ENCODE measurements at regions not wholly inside any gene's neighbourhood (a gene's known extent, or its start where the extent isn't known, plus 50 kb on each side); places are given as distances from the start of the nearest gene placed in this dataset.
"Not testable (repeated sequence)": the region's sequence is repeated elsewhere in the genome, so short reads cannot be mapped to it uniquely, and the experiment has no call there.

DNA sequence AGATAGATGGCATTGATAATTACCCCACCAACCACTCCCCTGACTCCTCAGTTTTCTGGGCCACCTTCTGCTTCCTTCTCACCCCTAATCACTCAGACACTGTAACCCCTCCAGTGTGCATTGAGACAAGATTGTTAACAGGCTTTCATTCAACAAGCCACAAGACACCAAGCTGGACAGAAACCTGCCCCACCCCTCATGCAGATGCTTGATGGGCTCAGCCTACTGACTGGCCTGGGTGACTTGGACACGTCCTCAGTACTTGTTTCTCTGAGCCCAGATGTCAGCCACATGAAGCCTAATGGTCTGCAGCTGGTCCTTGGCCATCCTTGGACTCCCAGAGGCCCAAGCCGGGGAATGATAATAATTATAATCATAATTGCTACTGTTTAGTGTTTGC lies 71.4 kb upstream of the SMIM23 start:
- no peak for DNase-seq (ENCODE audit: low read depth)

DNA sequence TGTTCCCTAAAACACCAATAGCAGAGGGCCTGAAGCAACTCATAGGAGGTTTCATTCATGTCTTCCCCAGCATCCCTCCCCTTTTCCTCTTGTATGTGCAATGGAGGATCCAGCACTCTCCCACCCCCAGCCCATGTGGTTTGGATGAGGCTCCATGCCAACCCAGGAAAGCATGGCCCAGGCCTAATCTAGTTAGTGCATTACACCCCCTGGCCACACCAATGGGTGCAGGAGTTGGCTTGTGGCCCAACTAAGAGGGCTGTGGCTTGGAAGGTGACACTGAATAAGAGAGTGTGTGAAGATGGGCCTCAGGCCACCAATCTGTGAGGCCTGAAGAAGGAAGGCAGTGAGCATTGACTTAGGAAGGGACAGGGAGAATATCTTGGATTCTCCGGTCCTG lies 70.8 kb upstream of the SMIM23 start:
- DNase-seq (ENCODE audit: low read depth), result no peak

DNA sequence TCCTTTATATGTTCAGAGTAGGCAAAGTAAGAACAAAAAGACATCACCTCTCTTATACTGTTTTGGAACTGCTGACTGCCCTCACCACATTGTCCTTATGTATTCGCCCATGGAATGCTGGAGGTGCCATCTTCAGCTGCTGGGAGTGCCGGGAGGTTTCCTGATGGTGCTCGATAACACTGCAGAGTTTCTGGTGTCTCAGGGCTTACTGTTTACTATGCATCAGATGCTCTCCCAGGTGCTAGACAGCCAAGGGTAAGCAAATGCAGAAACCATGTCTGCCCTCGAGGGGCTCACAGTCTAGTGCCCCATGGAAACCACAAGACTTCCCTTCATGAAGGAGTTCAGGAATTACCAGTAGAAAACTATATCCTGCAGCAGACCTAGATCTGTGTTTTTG lies 70.1 kb upstream of the SMIM23 start:
- no peak for DNase-seq (ENCODE audit: low read depth)

DNA sequence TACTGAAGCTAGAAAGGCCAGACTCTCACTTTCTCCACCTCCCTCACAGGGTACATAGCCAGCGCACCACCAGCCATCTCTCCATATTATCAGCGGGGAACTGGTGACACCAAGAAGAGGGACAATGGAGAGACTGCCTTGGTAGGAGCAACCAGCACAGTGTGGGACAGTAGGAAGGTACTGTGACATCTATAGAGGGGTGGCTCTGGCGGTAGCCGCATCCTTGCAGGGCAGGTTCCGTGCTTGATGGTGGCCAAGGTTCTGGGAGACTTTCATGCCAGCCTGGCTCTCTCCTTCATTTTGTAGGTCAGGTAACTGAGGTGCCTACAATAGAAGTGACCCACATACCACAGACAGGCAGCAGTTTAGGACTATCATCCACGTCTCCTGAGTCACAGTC lies 65.5 kb upstream of the SMIM23 start:
- DNase-seq (ENCODE audit: low read depth), result no peak

DNA sequence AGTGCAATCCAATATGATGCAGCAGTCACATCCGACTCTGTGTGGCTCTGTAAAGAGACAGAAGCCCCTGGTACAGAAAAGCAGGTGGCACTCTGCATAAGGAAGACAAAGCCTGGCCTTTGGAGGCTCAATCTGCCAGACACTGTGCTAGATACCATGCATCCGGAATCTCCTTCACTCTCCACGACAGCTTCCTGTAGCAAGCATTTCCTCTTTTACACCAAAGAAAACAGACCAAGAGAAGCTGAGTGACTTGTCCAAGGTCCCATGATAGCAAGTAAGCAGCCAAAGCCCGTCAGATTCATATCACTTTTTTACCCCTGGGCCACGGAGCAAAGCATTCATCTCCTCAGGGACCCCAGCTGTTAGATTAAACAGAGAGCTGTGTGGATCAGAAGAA lies 64.2 kb upstream of the SMIM23 start:
- DNase-seq (ENCODE audit: low read depth), result no peak

DNA sequence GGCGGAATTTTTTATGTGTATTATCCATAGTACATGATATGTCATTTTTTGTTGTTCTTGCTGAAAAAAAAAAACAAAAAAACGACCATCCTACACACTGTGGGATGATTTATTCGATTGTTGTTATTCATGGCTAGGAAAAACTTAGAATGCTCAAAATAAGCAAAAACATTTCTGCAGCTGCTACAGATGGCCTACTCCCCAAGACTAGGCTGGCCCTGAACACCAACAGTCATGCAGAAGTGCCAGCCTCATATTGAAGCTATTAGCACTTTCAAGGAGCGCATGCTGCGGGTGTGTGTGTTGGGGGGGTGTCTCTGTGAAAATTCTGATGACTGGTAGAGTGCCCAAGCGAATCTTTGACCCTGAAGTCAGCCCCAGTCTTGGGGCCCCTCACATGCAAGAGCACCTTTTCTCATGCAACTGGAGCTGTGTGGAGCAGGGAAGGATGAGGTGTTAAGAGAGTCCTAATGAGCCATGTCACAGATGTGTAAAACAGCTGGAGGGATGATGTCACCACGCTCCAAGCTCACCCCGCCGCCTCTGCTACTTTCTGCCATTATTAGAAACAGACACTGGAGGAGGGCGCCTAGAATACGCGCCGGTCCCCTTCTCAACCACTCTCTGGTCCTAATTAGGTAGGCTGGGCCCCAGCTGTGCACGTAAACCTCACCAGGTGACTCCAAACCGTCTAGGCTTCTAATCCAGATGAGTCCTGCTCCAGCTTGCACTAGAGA lies 61.0 kb upstream of the SMIM23 start:
- no peak for DNase-seq (ENCODE audit: low read depth)

DNA sequence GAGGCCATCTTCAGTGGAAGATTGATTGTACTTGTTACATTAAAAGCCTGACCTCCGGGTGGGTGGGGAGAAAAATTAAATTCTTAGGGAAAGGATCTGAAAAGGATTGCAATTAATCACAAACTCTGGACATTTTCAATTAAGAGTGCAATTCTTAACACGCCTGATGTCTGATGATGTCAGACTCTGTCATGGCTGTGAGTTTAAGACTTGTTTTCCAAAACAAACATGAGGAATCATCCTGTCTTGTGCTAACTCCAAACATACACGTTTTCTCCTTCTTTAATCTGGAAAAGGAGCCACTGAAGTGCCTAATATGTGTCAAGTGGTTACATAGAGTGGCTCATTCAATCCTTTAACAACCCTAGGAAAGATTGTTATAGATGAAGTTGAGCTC lies 60.4 kb upstream of the SMIM23 start:
- no peak for DNase-seq (ENCODE audit: low read depth)

DNA sequence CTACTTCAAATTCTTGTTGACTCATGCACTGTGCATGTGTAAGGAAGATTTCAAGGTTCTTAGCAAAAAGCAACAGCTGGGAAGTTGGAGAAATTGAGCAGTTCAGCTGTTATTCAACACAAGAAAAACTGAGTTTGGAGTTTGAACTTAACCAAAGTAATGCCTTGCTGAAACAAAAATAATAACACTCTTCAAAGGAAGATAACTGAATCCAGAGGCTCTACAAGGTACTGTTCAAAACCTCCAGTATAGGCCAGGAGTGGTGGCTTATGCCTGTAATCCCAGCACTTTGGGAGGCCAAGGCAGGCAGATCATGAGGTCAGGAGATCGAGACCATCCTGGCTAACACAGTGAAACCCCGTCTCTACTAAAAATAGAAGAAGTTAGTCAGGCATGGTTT lies 58.8 kb upstream of the SMIM23 start:
- not testable (repeated sequence) for DNase-seq (ENCODE audit: low read depth)

DNA sequence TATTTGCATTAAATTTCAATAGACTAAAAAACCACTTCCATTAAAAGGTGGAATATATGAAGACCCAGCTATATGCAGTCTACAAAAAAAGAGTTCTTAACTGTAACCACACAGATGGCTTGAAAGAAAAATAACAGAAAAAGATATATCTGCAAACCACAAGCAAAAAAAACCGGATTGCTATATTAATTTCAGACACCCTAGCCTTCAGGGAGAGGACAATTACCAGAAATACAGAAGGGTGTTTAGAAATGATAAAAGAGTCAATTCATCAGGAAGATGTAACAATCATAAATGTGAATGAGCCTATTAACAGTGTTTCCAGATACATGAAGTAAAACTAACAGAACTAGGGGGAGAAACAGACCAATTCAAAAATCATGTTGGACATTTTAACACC lies 56.9 kb upstream of the SMIM23 start:
- no peak for DNase-seq (ENCODE audit: low read depth)

Data from iris pigment epithelial cell (primary cell).